ENCODE measurements at regions not wholly inside any gene's neighbourhood (a gene's known extent, or its start where the extent isn't known, plus 50 kb on each side); places are given as distances from the start of the nearest gene placed in this dataset.

- Mint-ChIP-seq H3K4me3 (no peak overlapping the region), H3K27ac (peak overlapping the region; percentile 89 to 97 (median 90)), H3K4me1 (peaks cover 22% of the 10 kb centered on the region), H3K9me3 (no peaks in the 10 kb centered on the region), H3K36me3 (ENCODE audit: low read depth) (no peaks in the 10 kb centered on the region), H3K27me3 (ENCODE audit: low read depth) (no peaks in the 10 kb centered on the region)
- TF ChIP-seq CTCF (IDR thresholded peaks at IDR 0.05; ENCODE audit: unreplicated experiment in 3 of 3) = no peak
These were observed 302.2 kb upstream of the ESRRG start for GRCh38 chr1:217025381-217025780.

GRCh38 chr1:217024911-217025310, 301.7 kb upstream of the ESRRG start:
- Mint-ChIP-seq H3K4me1 (peaks cover 17% of the 10 kb centered on the region), H3K27me3 (ENCODE audit: low read depth) (no peaks in the 10 kb centered on the region), H3K4me3 (no peak overlapping the region), H3K36me3 (ENCODE audit: low read depth) (no peaks in the 10 kb centered on the region), H3K9me3 (no peaks in the 10 kb centered on the region), H3K27ac (peak overlapping the region; percentile 6 to 84 (median 41))
- TF ChIP-seq CTCF (IDR thresholded peaks at IDR 0.05; ENCODE audit: unreplicated experiment in 3 of 3) = no peak

GRCh38 chr1:217021956-217022355, 298.7 kb upstream of the ESRRG start:
- H3K4me1 Mint-ChIP-seq = peaks cover 6% of the 10 kb centered on the region
- H3K36me3 Mint-ChIP-seq (ENCODE audit: low read depth) = no peaks in the 10 kb centered on the region
- no peak overlapping the region for H3K27ac Mint-ChIP-seq
- H3K27me3 Mint-ChIP-seq (ENCODE audit: low read depth) = no peaks in the 10 kb centered on the region
- no peak overlapping the region for H3K4me3 Mint-ChIP-seq
- no peaks in the 10 kb centered on the region for H3K9me3 Mint-ChIP-seq
- TF ChIP-seq CTCF (IDR thresholded peaks at IDR 0.05; ENCODE audit: unreplicated experiment in 3 of 3) = no peak

- Mint-ChIP-seq H3K9me3 (no peaks in the 10 kb centered on the region), H3K36me3 (ENCODE audit: low read depth) (no peaks in the 10 kb centered on the region), H3K4me3 (no peak overlapping the region), H3K27ac (no peak overlapping the region), H3K4me1 (peaks cover under 1% of the 10 kb centered on the region), H3K27me3 (ENCODE audit: low read depth) (no peaks in the 10 kb centered on the region)
- TF ChIP-seq CTCF (IDR thresholded peaks at IDR 0.05; ENCODE audit: unreplicated experiment in 3 of 3) = no peak
These were observed 298.2 kb upstream of the ESRRG start for GRCh38 chr1:217021400-217021799.

- peaks cover under 1% of the 10 kb centered on the region for H3K4me1 Mint-ChIP-seq
- no peak for TF ChIP-seq CTCF (IDR thresholded peaks at IDR 0.05; ENCODE audit: unreplicated experiment in 3 of 3)
- H3K4me3 Mint-ChIP-seq = no peak overlapping the region
- H3K36me3 Mint-ChIP-seq (ENCODE audit: low read depth) = no peaks in the 10 kb centered on the region
- no peaks in the 10 kb centered on the region for H3K27me3 Mint-ChIP-seq (ENCODE audit: low read depth)
- H3K27ac Mint-ChIP-seq = no peak overlapping the region
- no peaks in the 10 kb centered on the region for H3K9me3 Mint-ChIP-seq
These were observed 296.2 kb upstream of the ESRRG start for GRCh38 chr1:217019475-217019874.

GRCh38 chr1:217018648-217019047, 295.4 kb upstream of the ESRRG start:
- no peaks in the 10 kb centered on the region for H3K9me3 Mint-ChIP-seq
- H3K4me1 Mint-ChIP-seq = peaks cover 4% of the 10 kb centered on the region
- H3K36me3 Mint-ChIP-seq (ENCODE audit: low read depth) = no peaks in the 10 kb centered on the region

More at GRCh38 chr1:217018648-217019047, 295.4 kb upstream of the ESRRG start:
- TF ChIP-seq CTCF (IDR thresholded peaks at IDR 0.05; ENCODE audit: unreplicated experiment in 3 of 3) = no peak
- Mint-ChIP-seq H3K27ac (no peak overlapping the region), H3K4me3 (no peak overlapping the region), H3K27me3 (ENCODE audit: low read depth) (no peaks in the 10 kb centered on the region)
